ENCODE measurements at regions not wholly inside any gene's neighbourhood (a gene's known extent, or its start where the extent isn't known, plus 50 kb on each side); places are given as distances from the start of the nearest gene placed in this dataset.

GRCh38 chr6:92469186-92469828, 950.1 kb downstream of the EPHA7 start:
- Histone ChIP-seq H3K27me3 (ENCODE audit: insufficient read depth, poor library complexity, severe bottlenecking) (no peaks in the 10 kb centered on the region), H3K4me3 (replicated peaks; ENCODE audit: insufficient read depth, low read length) (no peak overlapping the region)

GRCh38 chr6:92468066-92468465, 951.3 kb downstream of the EPHA7 start:
- Histone ChIP-seq H3K27me3 (ENCODE audit: insufficient read depth, poor library complexity, severe bottlenecking) (no peaks in the 10 kb centered on the region), H3K4me3 (replicated peaks; ENCODE audit: insufficient read depth, low read length) (no peak overlapping the region), H3K27ac (replicated peaks) (no peak overlapping the region)
- no peak for DNase-seq (ENCODE audit: low read depth in 1 of 2, low spot score in 1 of 2)
- no peak for TF ChIP-seq SPI1 (IDR thresholded peaks at IDR 0.05; ENCODE audit: borderline replicate concordance, low read depth)
- TF ChIP-seq CTCF (IDR thresholded peaks at IDR 0.05; ENCODE audit: insufficient read depth, low read length) = no peak
- no peak for TF ChIP-seq REST (IDR thresholded peaks at IDR 0.05; ENCODE audit: insufficient replicate concordance, low read depth)
- no peak for TF ChIP-seq GABPA (IDR thresholded peaks at IDR 0.05; ENCODE audit: low read depth)
- no peak for TF ChIP-seq POLR2AphosphoS5 (IDR thresholded peaks at IDR 0.05; ENCODE audit: low read depth)

More at GRCh38 chr6:92469186-92469828, 950.1 kb downstream of the EPHA7 start:
- no peak for TF ChIP-seq CTCF (IDR thresholded peaks at IDR 0.05; ENCODE audit: insufficient read depth, low read length)
- no peak for TF ChIP-seq SPI1 (IDR thresholded peaks at IDR 0.05; ENCODE audit: borderline replicate concordance, low read depth)
- no peak for TF ChIP-seq POLR2AphosphoS5 (IDR thresholded peaks at IDR 0.05; ENCODE audit: low read depth)
- no peak for TF ChIP-seq REST (IDR thresholded peaks at IDR 0.05; ENCODE audit: insufficient replicate concordance, low read depth)
- TF ChIP-seq GABPA (IDR thresholded peaks at IDR 0.05; ENCODE audit: low read depth) = no peak
- DNase-seq (ENCODE audit: low read depth in 1 of 2, low spot score in 1 of 2) = no peak
- no peak overlapping the region for H3K27ac ChIP-seq (replicated peaks)

- Histone ChIP-seq H3K4me3 (replicated peaks; ENCODE audit: insufficient read depth, low read length) (no peak overlapping the region), H3K27me3 (ENCODE audit: insufficient read depth, poor library complexity, severe bottlenecking) (no peaks in the 10 kb centered on the region), H3K27ac (replicated peaks) (no peak overlapping the region)
- DNase-seq (ENCODE audit: low read depth in 1 of 2, low spot score in 1 of 2) = no peak
- TF ChIP-seq SPI1 (IDR thresholded peaks at IDR 0.05; ENCODE audit: borderline replicate concordance, low read depth) (no peak), GABPA (IDR thresholded peaks at IDR 0.05; ENCODE audit: low read depth) (no peak), CTCF (IDR thresholded peaks at IDR 0.05; ENCODE audit: insufficient read depth, low read length) (no peak), POLR2AphosphoS5 (IDR thresholded peaks at IDR 0.05; ENCODE audit: low read depth) (no peak), REST (IDR thresholded peaks at IDR 0.05; ENCODE audit: insufficient replicate concordance, low read depth) (no peak)
These were observed 959.2 kb downstream of the EPHA7 start for GRCh38 chr6:92460133-92460532.
